Endothelial cell of hepatic sinusoid (primary cell): ENCODE measurements at regions not wholly inside any gene's neighbourhood (a gene's known extent, or its start where the extent isn't known, plus 50 kb on each side); places are given as distances from the start of the nearest gene placed in this dataset.

Source experiments
- in situ Hi-C: cut with HindIII; loops from 2 replicates; pipeline ENCODE4 v1.10.0; 2017; ENCODE audit warnings: low sequenced_read_pairs

GRCh38 chr17:74089380-74089779 lies 114.1 kb upstream of the RPL38 start:
- in situ Hi-C loops, result no loop called here

GRCh38 chr17:74089869-74090464 lies 113.5 kb upstream of the RPL38 start:
- in situ Hi-C loops, result no loop called here

- in situ Hi-C loops, result no loop called here
Observed at GRCh38 chr17:74094651-74095050, 108.8 kb upstream of the RPL38 start.

DNA sequence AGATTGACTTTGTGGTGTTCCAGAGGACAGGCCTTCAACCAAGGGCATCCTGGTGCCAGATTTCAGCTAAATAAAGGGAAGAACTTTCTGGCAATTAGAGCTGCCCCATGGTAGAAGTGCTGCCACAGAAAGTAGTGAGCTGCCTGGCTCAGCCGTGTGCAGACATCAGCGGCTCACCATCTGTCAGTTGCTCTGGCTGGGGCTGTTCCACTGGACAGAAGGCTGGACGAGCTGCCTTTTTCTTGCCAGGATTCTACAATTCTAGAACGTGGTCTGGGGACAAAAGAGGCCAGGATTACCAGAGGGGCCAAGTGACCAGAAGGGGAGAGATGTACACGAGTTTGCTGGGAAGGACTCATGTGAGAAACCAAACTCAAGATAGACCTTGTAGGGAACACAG lies 107.0 kb upstream of the RPL38 start:
- in situ Hi-C loops, result no loop called here

DNA sequence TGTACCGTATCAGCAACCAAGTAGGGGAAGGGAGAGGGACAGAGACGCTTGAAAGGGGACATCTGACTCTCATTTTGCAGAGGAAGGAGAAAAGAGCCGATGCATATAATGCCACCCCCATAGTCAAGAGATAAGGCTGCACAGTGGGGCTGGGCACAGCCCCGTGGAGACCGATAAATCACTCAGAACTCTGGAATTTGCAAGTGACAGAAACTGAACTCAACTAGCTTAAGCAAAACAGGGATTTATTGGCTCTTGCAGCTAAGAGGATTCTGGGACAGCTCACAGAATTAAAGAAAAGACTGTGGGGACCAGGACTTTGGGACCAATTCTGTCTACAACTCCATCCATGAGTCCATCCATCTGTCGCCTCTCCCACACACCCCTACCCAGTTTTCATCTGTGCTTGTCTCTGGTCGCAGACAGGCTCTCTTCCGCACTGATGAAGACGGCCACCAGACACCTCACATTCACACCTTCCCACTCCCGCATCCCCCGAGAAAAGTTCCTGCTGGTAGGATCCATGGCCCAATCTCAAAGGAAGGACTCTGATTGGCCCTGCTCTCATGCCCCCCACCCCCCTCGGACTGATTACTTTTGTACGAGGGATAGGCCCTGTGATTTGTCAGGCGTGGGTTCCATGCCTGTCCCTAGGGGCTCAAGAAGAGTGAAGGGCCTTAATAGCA lies 105.9 kb upstream of the RPL38 start:
- in situ Hi-C loops, result no loop called here

DNA sequence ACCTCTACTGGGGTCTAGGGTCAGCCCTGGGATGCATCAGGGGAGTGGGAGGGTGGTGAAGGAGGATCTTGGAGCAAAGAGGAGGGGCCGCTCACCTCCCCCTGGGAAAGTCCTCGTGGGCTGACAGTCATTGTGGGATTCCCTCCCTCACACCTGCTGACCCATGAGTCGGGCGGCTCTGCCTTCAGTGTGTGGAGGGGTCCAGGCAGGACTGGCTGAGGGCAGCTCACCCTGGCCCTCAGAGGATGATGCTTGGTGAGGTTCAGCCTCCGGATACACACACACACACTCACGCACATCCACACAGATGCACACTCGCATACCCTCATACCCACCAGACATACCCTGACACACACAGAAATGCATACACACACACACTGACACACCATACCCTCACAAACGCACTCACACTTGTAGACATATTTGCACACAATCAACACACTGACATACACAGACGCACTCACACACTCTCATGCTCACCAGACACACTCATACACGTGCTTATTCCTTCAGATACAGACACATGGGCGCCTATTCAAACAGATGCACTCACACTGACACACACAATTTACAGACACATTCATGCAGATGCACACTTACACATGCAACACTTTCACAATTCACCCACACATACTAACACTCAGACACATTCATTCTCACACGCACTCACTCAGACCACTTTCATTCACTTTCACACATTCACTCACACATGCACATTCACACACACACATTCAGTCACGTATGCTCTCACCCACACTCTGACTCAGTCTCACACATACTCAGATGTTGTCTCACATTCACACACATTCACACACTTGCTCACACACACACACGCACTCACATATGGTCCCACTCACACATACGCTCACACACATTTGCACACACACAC lies 105.1 kb upstream of the RPL38 start:
- in situ Hi-C loops, result no loop called here

GRCh38 chr17:74099442-74100340 lies 103.8 kb upstream of the RPL38 start:
- in situ Hi-C loops, result no loop called here

DNA sequence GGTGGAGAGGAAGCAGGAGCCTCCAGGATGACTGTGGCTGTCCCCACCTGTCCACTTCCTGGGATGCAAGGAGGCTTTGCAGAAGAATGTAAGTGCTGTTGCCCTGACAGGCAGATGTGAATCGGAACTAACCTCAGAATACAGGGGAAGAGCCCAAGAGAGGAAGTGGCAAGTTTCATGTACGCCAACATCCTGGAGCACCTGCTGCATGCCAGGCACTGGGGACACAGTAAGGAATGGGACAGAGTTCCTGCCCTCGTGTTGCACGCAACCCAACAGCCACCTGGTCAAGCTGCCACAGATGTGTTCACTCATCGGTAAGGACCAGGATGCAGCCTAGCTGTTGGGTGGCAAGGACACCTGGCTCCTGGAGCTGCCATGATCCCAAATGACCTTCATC lies 98.6 kb upstream of the RPL38 start:
- in situ Hi-C loops, result no loop called here

- in situ Hi-C loops, result no loop called here
Observed at GRCh38 chr17:74107107-74107506, 96.4 kb upstream of the RPL38 start.

- in situ Hi-C loops, result no loop called here
Observed at GRCh38 chr17:74108126-74108705, 95.3 kb upstream of the RPL38 start.

DNA sequence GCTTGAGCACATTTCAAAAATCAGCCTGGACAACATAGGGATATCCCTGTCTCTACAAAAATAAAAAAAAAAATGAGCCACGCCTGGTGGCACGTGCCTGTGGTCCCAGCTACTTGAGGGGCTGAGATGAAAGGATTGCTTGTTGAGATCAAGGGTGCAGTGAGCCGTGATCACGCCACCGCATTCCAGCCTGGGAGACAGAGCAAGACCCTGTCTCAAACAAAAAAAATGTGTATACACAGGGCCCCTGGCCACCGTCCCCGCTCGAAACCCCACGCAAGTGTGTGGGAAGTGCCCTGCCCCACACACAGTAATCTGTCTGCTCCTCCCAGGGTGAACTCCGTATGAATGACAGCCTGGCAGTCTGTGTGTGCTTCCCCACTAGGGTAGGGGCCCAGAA lies 93.0 kb upstream of the RPL38 start:
- in situ Hi-C loops, result no loop called here

DNA sequence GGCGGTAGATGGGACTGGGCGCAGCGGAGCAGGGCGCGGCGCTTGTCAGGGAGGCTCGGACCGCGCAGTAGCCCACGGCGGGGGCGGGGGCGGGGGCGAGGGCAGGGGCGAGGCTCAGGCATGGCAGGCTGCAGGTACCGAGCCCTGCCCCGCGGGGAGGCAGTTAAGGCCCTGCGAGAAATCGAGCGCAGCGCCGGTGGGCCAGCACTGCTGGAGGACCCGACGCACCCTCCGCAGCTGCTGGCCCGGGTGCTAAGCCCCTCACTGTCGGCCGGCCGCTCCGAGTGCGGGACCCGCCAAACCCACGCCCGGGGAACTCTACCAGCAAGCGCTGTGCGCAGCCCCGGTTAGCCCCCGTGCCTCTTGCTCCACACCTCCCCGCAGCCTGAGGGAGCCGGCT lies 90.2 kb upstream of the RPL38 start:
- in situ Hi-C loops, result no loop called here

- in situ Hi-C loops, result no loop called here
Observed at GRCh38 chr17:74113952-74114351, 89.5 kb upstream of the RPL38 start.

- in situ Hi-C loops, result no loop called here
Observed at GRCh38 chr17:74114881-74115470, 88.5 kb upstream of the RPL38 start.

DNA sequence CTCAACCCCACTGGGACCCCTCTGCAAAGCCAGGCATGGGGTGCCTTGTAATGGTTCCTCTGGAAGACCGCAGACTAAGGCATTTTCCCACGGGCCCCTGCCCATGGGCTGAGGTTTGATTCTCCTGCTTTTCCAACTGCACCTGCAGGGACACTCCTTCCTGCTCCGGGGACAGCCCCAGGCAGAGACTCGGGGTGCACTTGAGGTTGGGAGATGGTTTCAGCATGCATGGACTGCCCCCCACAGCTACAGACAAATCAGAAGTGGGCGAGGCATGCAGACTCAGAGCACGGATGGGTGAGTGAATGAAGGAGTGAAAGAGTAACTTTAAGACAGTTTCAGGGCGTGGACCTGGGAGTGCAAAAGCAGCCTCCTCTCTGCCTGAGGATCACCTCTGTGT lies 87.9 kb upstream of the RPL38 start:
- in situ Hi-C loops, result no loop called here

DNA sequence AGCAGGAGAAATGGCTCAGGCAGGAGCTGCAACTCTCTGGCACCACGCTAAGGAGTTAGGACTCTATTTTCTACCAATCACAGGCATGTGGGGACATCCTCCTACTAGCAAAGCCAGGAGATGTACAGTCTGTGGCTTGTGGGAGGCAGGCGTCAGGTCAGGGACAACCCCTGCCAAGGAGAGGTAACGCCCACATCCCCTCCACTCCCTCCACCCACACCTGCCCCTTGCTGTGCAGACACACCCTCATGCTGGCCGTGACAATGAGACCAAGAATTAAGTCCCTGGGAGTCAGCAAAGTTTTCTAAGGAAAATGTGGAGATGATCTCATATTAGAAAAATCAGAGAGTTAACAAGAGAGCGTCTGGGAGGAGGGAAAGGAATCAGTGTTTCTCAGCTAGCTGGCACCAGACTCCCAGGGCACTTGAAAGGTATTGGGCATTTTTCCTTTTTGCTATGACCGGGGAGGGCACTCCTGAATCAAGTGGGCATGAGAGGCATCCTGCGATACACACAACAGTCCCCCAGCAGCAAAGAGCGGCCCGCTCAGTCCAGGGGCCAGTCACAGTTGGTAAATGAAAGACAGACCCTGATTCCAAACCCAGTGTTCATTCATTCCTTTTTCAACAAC lies 87.3 kb upstream of the RPL38 start:
- in situ Hi-C loops, result no loop called here

- in situ Hi-C loops, result no loop called here
Observed at GRCh38 chr17:74117087-74117698, 86.3 kb upstream of the RPL38 start.

DNA sequence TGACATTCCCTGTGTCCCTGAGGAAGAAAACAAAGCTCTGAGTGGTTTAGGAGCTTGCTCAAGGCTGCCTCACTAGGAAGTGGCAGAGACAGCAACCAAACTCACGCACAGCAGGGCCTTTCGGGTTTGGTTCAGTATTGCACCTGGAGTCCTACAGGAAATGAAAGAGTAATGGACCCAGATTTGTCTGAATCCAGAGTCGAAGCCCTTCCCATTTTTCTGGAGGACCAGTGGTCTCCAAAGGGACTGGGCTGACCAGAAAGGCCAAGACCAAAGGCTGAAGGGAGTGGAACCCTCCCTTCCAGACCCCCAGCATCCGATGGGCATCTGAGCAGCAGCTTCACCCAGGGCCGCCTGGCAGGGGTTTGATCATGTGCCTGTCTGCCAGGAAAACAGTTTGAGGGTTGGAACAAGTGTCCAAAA lies 85.5 kb upstream of the RPL38 start:
- in situ Hi-C loops, result no loop called here

GRCh38 chr17:74118504-74118903 lies 85.0 kb upstream of the RPL38 start:
- in situ Hi-C loops, result no loop called here
